GM12878 (cell line): ENCODE measurements at regions not wholly inside any gene's neighbourhood (a gene's known extent, or its start where the extent isn't known, plus 50 kb on each side); places are given as distances from the start of the nearest gene placed in this dataset.

Experiments
- ATAC-seq: fragments of 200-7000 bp; cut with Tn5 transposase; 3 replicates; pipeline ENCODE4 v1.9.1; 2020; ENCODE audit warnings: mild to moderate bottlenecking, moderate library complexity
- BruUV-seq: library from RNA; stranded (reverse); fragments of 400-500 nt; replicated peaks from 2 replicates; lab custom pipeline; 2021; lab: Mats Ljungman, UMichigan
- CTCF ChIA-PET: fragments of 300-600 bp; sonication (Branson Sonifier 250); formaldehyde crosslinking; extraction: SDS; loops from one replicate; lab custom pipeline; 2021; ENCODE audit warnings: inconsistent platforms; lab: Yijun Ruan, JAX
- POLR2A ChIA-PET: fragments of 350-600 bp; formaldehyde crosslinking; extraction: SDS; loops from one replicate; lab custom pipeline; 2021; ENCODE audit warnings: inconsistent platforms; lab: Charles Lee
- RAD21 ChIA-PET: fragments of 300-600 bp; sonication (Branson Sonifier 250); formaldehyde crosslinking; loops from one replicate; lab custom pipeline; 2023; ENCODE audit warnings: antibody characterized with exemption; ENCODE audit not compliant: unreplicated experiment; lab: Charles Lee
- SMC1A ChIA-PET: fragments of 300-600 bp; sonication (Branson Sonifier 250); formaldehyde crosslinking; loops from one replicate; lab custom pipeline; 2023; ENCODE audit not compliant: unreplicated experiment, uncharacterized antibody; lab: Charles Lee
- DNase-seq: peaks from one replicate; pipeline ENCODE4 v3.0.0-alpha.2; 2011; ENCODE audit warnings: low read depth, low spot score
- FAIRE-seq: peaks from 3 replicates; lab custom pipeline; 2011; peaks lifted over from hg19 to GRCh38; lab: Jason Lieb, UNC
- H2AFZ ChIP-seq: 2 replicates; pipeline ENCODE4 v1.6.0; 2011; ENCODE audit warnings: low read depth, low read length, control low read depth; ENCODE audit not compliant: control insufficient read depth
- H3K27ac ChIP-seq: 2 replicates; pipeline ENCODE4 v1.5.1; 2011; ENCODE audit warnings: control low read depth; ENCODE audit not compliant: control insufficient read depth, insufficient read depth
- H3K27me3 ChIP-seq, 2 experiments: replicated peaks in 1 of 2; 2 replicates each; pipeline versions ENCODE4 v1.6.0 to v1.6.1; 2011; ENCODE audit warnings: low read length in 1 of 2; ENCODE audit not compliant: control insufficient read depth in 2 of 2, insufficient read depth in 2 of 2
- H3K36me3 ChIP-seq, 2 experiments: 2 replicates each; pipeline ENCODE4 v1.5.1; 2011; ENCODE audit warnings: low read length in 1 of 2; ENCODE audit not compliant: control insufficient read depth in 2 of 2, insufficient read depth in 2 of 2
- H3K4me1 ChIP-seq: 2 replicates; pipeline ENCODE4 v1.6.1; 2011; ENCODE audit warnings: mild to moderate bottlenecking, low read length, moderate library complexity, mixed read lengths; ENCODE audit not compliant: control insufficient read depth, insufficient read depth
- H3K4me2 ChIP-seq: 2 replicates; pipeline ENCODE4 v1.6.0; 2011; ENCODE audit warnings: control low read depth; ENCODE audit not compliant: control insufficient read depth, insufficient read depth
- H3K4me3 ChIP-seq: fragments of 200-600 bp; sonication (generic); 2 replicates; pipeline ENCODE4 v1.5.1; 2016
- H3K79me2 ChIP-seq: 2 replicates; pipeline ENCODE4 v1.6.0; 2011; ENCODE audit warnings: low read length; ENCODE audit not compliant: control insufficient read depth, insufficient read depth
- H3K9ac ChIP-seq: 2 replicates; pipeline ENCODE4 v1.8.0; 2011; ENCODE audit warnings: low read length, control low read depth, mixed read lengths; ENCODE audit not compliant: control insufficient read depth, insufficient read depth
- H3K9me3 ChIP-seq: replicated peaks from 3 replicates; pipeline ENCODE4 v1.5.1; 2011; ENCODE audit warnings: mild to moderate bottlenecking, low read length; ENCODE audit not compliant: control insufficient read depth, insufficient read depth
- H4K20me1 ChIP-seq: 2 replicates; pipeline ENCODE4 v1.6.0; 2011; ENCODE audit not compliant: control insufficient read depth, insufficient read depth
- EZH2 ChIP-seq: IDR thresholded peaks from 2 replicates; pipeline ENCODE4 v1.6.1; 2012; ENCODE audit warnings: low read depth, mild to moderate bottlenecking, control low read depth, inconsistent platforms, low read length, borderline replicate concordance; ENCODE audit not compliant: control insufficient read depth
- IKZF2 ChIP-seq, 2 experiments: fragments of 450-650 bp; IDR thresholded peaks; 2 replicates each; pipeline ENCODE4 v1.6.1; 2017; ENCODE audit warnings: mild to moderate bottlenecking in 2 of 2, moderate library complexity in 2 of 2
- MTA2 ChIP-seq: fragments of 450-650 bp; IDR thresholded peaks from 2 replicates; pipeline ENCODE4 v1.6.1; 2016; ENCODE audit warnings: low read depth, mild to moderate bottlenecking, moderate library complexity
- MYB ChIP-seq: fragments of 150-350 bp; IDR thresholded peaks from 2 replicates; pipeline ENCODE4 v1.6.1; 2014; ENCODE audit warnings: mild to moderate bottlenecking, low read depth, low read length, borderline replicate concordance
- NFYB ChIP-seq: IDR thresholded peaks from 2 replicates; pipeline ENCODE4 v1.6.1; 2011; ENCODE audit warnings: low read depth, mild to moderate bottlenecking, low read length, improper control_type of control experiment, moderate library complexity; ENCODE audit not compliant: insufficient read depth
- POU2F2 ChIP-seq: IDR thresholded peaks from 3 replicates; pipeline ENCODE4 v1.6.1; 2011; ENCODE audit warnings: low read depth, mild to moderate bottlenecking, low read length, borderline replicate concordance
- PRDM15 ChIP-seq: fragments of 450-650 bp; formaldehyde crosslinking; IDR thresholded peaks from 2 replicates; pipeline ENCODE4 v1.4.0; 2020; ENCODE audit warnings: mild to moderate bottlenecking, moderate library complexity
- RELA ChIP-seq: fragments of 450-650 bp; IDR thresholded peaks from 2 replicates; pipeline ENCODE4 v1.8.0; 2014; ENCODE audit warnings: borderline replicate concordance; ENCODE audit not compliant: partially characterized antibody
- SP1 ChIP-seq: IDR thresholded peaks from one replicate; pipeline ENCODE4 v1.6.1; 2011; ENCODE audit warnings: low read depth, low read length
- ZBTB40 ChIP-seq: fragments of 450-650 bp; IDR thresholded peaks from 2 replicates; pipeline ENCODE4 v1.6.1; 2016; ENCODE audit warnings: mild to moderate bottlenecking, moderate library complexity, borderline replicate concordance
- ZZZ3 ChIP-seq: IDR thresholded peaks from 2 replicates; pipeline ENCODE4 v1.6.1; 2011; ENCODE audit warnings: low read depth; ENCODE audit not compliant: control insufficient read depth, insufficient read length
- WGBS: methylation state at CpG from one replicate; pipeline ENCODE4 v1.1.6; 2016; ENCODE audit warnings: low lambda C conversion rate; ENCODE audit not compliant: insufficient replicate concordance, insufficient coverage; ENCODE audit errors: missing lambda C conversion rate; 5-methylcytosine and 5-hydroxymethylcytosine counted together
- in situ Hi-C: fragments of 300-500 bp; cut with MboI; formaldehyde crosslinking; loops from 9 replicates; pipeline ENCODE4 v1.14.3; 2018; ENCODE audit warnings: mixed read lengths
- intact Hi-C: fragments of 100-400 bp; cut with micrococcal nuclease; formaldehyde crosslinking; loops from one replicate; pipeline ENCODE4 v1.14.2; 2022; ENCODE audit not compliant: unreplicated experiment

GRCh38 chr7:149642589-149642988 is 130.8 kb downstream of the ZNF467 start:
- Histone ChIP-seq H3K9ac (no peak overlapping the region), H3K9me3 (no peaks in the 10 kb centered on the region), H3K27ac (no peak overlapping the region), H3K4me3 (no peak overlapping the region), H4K20me1 (no peaks in the 10 kb centered on the region; the same call in 1 of the 2 replicates), H2AFZ (no peak overlapping the region), H3K4me2 (no peak overlapping the region), H3K36me3 (no peaks in the 10 kb centered on the region), H3K27me3 (no peaks in the 10 kb centered on the region), H3K4me1 (no peaks in the 10 kb centered on the region), H3K79me2 (no peaks in the 10 kb centered on the region)
- intact Hi-C loops (no loop called here), in situ Hi-C loops (no loop called here)
- no TSS peak for BruUV-seq
- SMC1A ChIA-PET: interaction anchor here (1.1 kb wide), 1 partner anchor 18 kb away, joined by 3 read pairs; no protein-coding TSS in a partner anchor
- 48% methylated on average over 3 of the region's 5 CpGs for WGBS
- POLR2A ChIA-PET: interaction anchor here (0.6 kb wide), 1 partner anchor 102 kb away, joined by 3 read pairs; no protein-coding TSS in a partner anchor
- RAD21 ChIA-PET: no interaction called here
- no peak for ATAC-seq
- TF ChIP-seq PRDM15 (CRISPR knock-in tag) (no peak), NFYB (no peak), RELA (no peak), MTA2 (no peak), EZH2 (no peak), SP1 (no peak), MYB (no peak), ZBTB40 (no peak), IKZF2 (IDR thresholded peaks at IDR 0.05) (no peak), ZZZ3 (no peak), POU2F2 (no peak)
- DNase-seq: no peak
- no peak for FAIRE-seq
- CTCF ChIA-PET: no interaction called here
